H9 (cell line): ENCODE measurements at regions not wholly inside any gene's neighbourhood (a gene's known extent, or its start where the extent isn't known, plus 50 kb on each side); places are given as distances from the start of the nearest gene placed in this dataset.

Experiments
- DNase-seq: peaks from one replicate; pipeline ENCODE4 v3.0.0-alpha.2; 2017
- H2AFZ ChIP-seq: one replicate; pipeline ENCODE4 v1.6.1; 2013; ENCODE audit warnings: mild to moderate bottlenecking, low read length, control low read depth, moderate library complexity
- H2AK5ac ChIP-seq: 2 replicates; pipeline ENCODE4 v1.6.1; 2013; ENCODE audit warnings: low read length, control low read depth, mixed read lengths; ENCODE audit not compliant: insufficient read length
- H2BK120ac ChIP-seq: one replicate; pipeline ENCODE4 v1.6.1; 2013; ENCODE audit warnings: low read depth, mild to moderate bottlenecking, low read length, control low read depth, inconsistent platforms; ENCODE audit not compliant: poor library complexity, severe bottlenecking
- H2BK12ac ChIP-seq: 2 replicates; pipeline ENCODE4 v1.6.1; 2013; ENCODE audit warnings: low read length, control low read depth, mixed read lengths, low read depth; ENCODE audit not compliant: insufficient read length
- H2BK15ac ChIP-seq: 2 replicates; pipeline ENCODE4 v1.6.1; 2013; ENCODE audit warnings: low read depth, low read length, control low read depth
- H2BK20ac ChIP-seq: one replicate; pipeline ENCODE4 v1.6.1; 2013; ENCODE audit warnings: low read depth, mild to moderate bottlenecking, low read length, control low read depth, inconsistent platforms; ENCODE audit not compliant: poor library complexity, severe bottlenecking
- H2BK5ac ChIP-seq: 2 replicates; pipeline ENCODE4 v1.6.1; 2013; ENCODE audit warnings: low read length, control low read depth, mixed read lengths; ENCODE audit not compliant: insufficient read length
- H3K14ac ChIP-seq: 2 replicates; pipeline ENCODE4 v1.6.1; 2013; ENCODE audit warnings: low read length, control low read depth; ENCODE audit not compliant: insufficient read depth
- H3K18ac ChIP-seq: 2 replicates; pipeline ENCODE4 v1.6.1; 2013; ENCODE audit warnings: low read depth, mild to moderate bottlenecking, mixed read lengths, low read length, control low read depth; ENCODE audit not compliant: insufficient read length
- H3K23ac ChIP-seq: 2 replicates; pipeline ENCODE4 v1.6.1; 2013; ENCODE audit warnings: low read length, control low read depth, mixed read lengths, low read depth; ENCODE audit not compliant: insufficient read length
- H3K23me2 ChIP-seq: 2 replicates; pipeline ENCODE4 v1.6.1; 2013; ENCODE audit warnings: low read depth, mild to moderate bottlenecking, mixed read lengths, low read length, control low read depth; ENCODE audit not compliant: insufficient read length, poor library complexity, severe bottlenecking
- H3K27ac ChIP-seq: 2 replicates; pipeline ENCODE4 v1.5.1; 2013; ENCODE audit warnings: low read length, control low read depth, mixed read lengths, low read depth; ENCODE audit not compliant: insufficient read length
- H3K27me3 ChIP-seq: 2 replicates; pipeline ENCODE4 v1.6.1; 2013; ENCODE audit warnings: low read length, control low read depth, inconsistent platforms; ENCODE audit not compliant: insufficient read depth
- H3K4ac ChIP-seq: 2 replicates; pipeline ENCODE4 v1.6.1; 2013; ENCODE audit warnings: low read depth, mild to moderate bottlenecking, control low read depth, inconsistent platforms, low read length, moderate library complexity
- H3K4me1 ChIP-seq: 2 replicates; pipeline ENCODE4 v1.6.1; 2013; ENCODE audit warnings: low read length, control low read depth, inconsistent platforms; ENCODE audit not compliant: insufficient read depth
- H3K4me2 ChIP-seq: 2 replicates; pipeline ENCODE4 v1.6.1; 2013; ENCODE audit warnings: low read length, control low read depth, mixed read lengths; ENCODE audit not compliant: insufficient read length, insufficient read depth
- H3K56ac ChIP-seq: 2 replicates; pipeline ENCODE4 v1.6.1; 2013; ENCODE audit warnings: low read depth, mild to moderate bottlenecking, mixed read lengths, low read length, control low read depth; ENCODE audit not compliant: insufficient read length
- H3K79me1 ChIP-seq: 2 replicates; pipeline ENCODE4 v1.6.1; 2013; ENCODE audit warnings: low read depth, mild to moderate bottlenecking, moderate library complexity, low read length, control low read depth, inconsistent platforms; ENCODE audit not compliant: insufficient read depth, poor library complexity, severe bottlenecking
- H3K79me2 ChIP-seq: 2 replicates; pipeline ENCODE4 v1.6.1; 2013; ENCODE audit warnings: low read length, control low read depth, inconsistent platforms; ENCODE audit not compliant: insufficient read depth
- H3K9ac ChIP-seq: 2 replicates; pipeline ENCODE4 v1.6.1; 2013; ENCODE audit warnings: low read length, control low read depth, mixed read lengths; ENCODE audit not compliant: insufficient read length; ENCODE audit errors: extremely low read depth
- H3K9me3 ChIP-seq: one replicate; pipeline ENCODE4 v1.6.1; 2013; ENCODE audit warnings: low read depth, low read length, inconsistent platforms; ENCODE audit not compliant: control insufficient read depth
- H3T11ph ChIP-seq: one replicate; pipeline ENCODE4 v1.6.1; 2013; ENCODE audit warnings: mild to moderate bottlenecking, low read length, control low read depth, inconsistent platforms
- H4K20me1 ChIP-seq: one replicate; pipeline ENCODE4 v1.6.1; 2013; ENCODE audit not compliant: control insufficient read depth, insufficient read length, insufficient read depth
- H4K5ac ChIP-seq: 2 replicates; pipeline ENCODE4 v1.6.1; 2013; ENCODE audit warnings: low read depth, mild to moderate bottlenecking, mixed read lengths, low read length, control low read depth; ENCODE audit not compliant: insufficient read length
- H4K8ac ChIP-seq: replicated peaks from 2 replicates; pipeline ENCODE4 v1.6.1; 2013; ENCODE audit warnings: low read length, control low read depth, mixed read lengths, low read depth; ENCODE audit not compliant: insufficient read length
- H4K91ac ChIP-seq: 2 replicates; pipeline ENCODE4 v1.6.1; 2013; ENCODE audit warnings: low read depth, mild to moderate bottlenecking, moderate library complexity, mixed read lengths, low read length, control low read depth; ENCODE audit not compliant: insufficient read length
- H3K27ac Mint-ChIP-seq, 3 experiments: 2 replicates in 2 of 3; 3 replicates in 1 of 3; pipeline ENCODE4 v1.8.0; 2020 to 2021; ENCODE audit warnings: mixed read lengths in 3 of 3, mild to moderate bottlenecking in 1 of 3, moderate library complexity in 1 of 3
- H3K27me3 Mint-ChIP-seq: 2 replicates; pipeline ENCODE4 v1.8.0; 2021; ENCODE audit warnings: low read depth, mild to moderate bottlenecking, moderate library complexity, mixed read lengths
- H3K36me3 Mint-ChIP-seq, 3 experiments: 2 replicates in 2 of 3; 3 replicates in 1 of 3; pipeline ENCODE4 v1.8.0; 2020 to 2021; ENCODE audit warnings: low read depth in 3 of 3, mixed read lengths in 3 of 3; ENCODE audit not compliant: insufficient read depth in 1 of 3
- H3K4me1 Mint-ChIP-seq, 2 experiments: 2 replicates each; pipeline ENCODE4 v1.8.0; 2020; ENCODE audit warnings: mixed read lengths in 2 of 2
- H3K4me3 Mint-ChIP-seq, 2 experiments: 2 replicates in 1 of 2; 3 replicates in 1 of 2; pipeline ENCODE4 v1.8.0; 2020 to 2021; ENCODE audit warnings: mild to moderate bottlenecking in 2 of 2, mixed read lengths in 2 of 2, moderate library complexity in 1 of 2
- H3K9me3 Mint-ChIP-seq, 2 experiments: 2 replicates in 1 of 2; 3 replicates in 1 of 2; pipeline ENCODE4 v1.8.0; 2020; ENCODE audit warnings: mild to moderate bottlenecking in 2 of 2, mixed read lengths in 2 of 2, moderate library complexity in 1 of 2
- CTCF ChIP-seq: fragments of 200-600 bp; sonication (generic); conservative IDR thresholded peaks from 3 replicates; pipeline ENCODE4 v1.8.0; 2021; ENCODE audit warnings: antibody characterized with exemption, mild to moderate bottlenecking
- WGBS: extraction: QIAGEN DNeasy Blood & Tissue Kit; methylation state at CpG from one replicate; pipeline ENCODE4 v1.1.7; 2013; ENCODE audit warnings: missing lambda C conversion rate, low lambda C conversion rate, mixed read lengths; ENCODE audit not compliant: insufficient read length; ENCODE audit errors: extremely low coverage; 5-methylcytosine and 5-hydroxymethylcytosine counted together

GRCh38 chr5:68433526-68433922 lies 218.0 kb downstream of the PIK3R1 start:
- H3K23me2 ChIP-seq: no peaks in the 10 kb centered on the region
- H2BK20ac ChIP-seq: no peak overlapping the region
- no peak overlapping the region for H3K4me3 Mint-ChIP-seq
- H2BK15ac ChIP-seq: no peak overlapping the region
- no peak overlapping the region for H4K91ac ChIP-seq
- no peak overlapping the region for H3K14ac ChIP-seq
- no peak overlapping the region for H3K9ac ChIP-seq
- TF ChIP-seq CTCF: no peak
- no peak overlapping the region for H3K27ac Mint-ChIP-seq
- no peak overlapping the region for H3T11ph ChIP-seq
- no peak overlapping the region for H4K5ac ChIP-seq
- no peak overlapping the region for H3K4ac ChIP-seq
- no peak overlapping the region for H3K27ac ChIP-seq
- no peak overlapping the region for H4K8ac ChIP-seq
- no peak overlapping the region for H3K4me2 ChIP-seq
- H3K9me3 Mint-ChIP-seq: no peaks in the 10 kb centered on the region
- H3K4me1 Mint-ChIP-seq: peaks cover 2 to 11% of the 10 kb centered on the region in 2 experiments; a peak in 1 of 4 replicates
- no peak overlapping the region for H2BK5ac ChIP-seq
- no peaks in the 10 kb centered on the region for H3K79me1 ChIP-seq
- H2BK12ac ChIP-seq: no peak overlapping the region
- no peak overlapping the region for H2AK5ac ChIP-seq
- no peak overlapping the region for H3K18ac ChIP-seq
- no peaks in the 10 kb centered on the region for H4K20me1 ChIP-seq
- H2AFZ ChIP-seq: no peak overlapping the region
- no peaks in the 10 kb centered on the region for H3K4me1 ChIP-seq
- no peaks in the 10 kb centered on the region for H3K9me3 ChIP-seq
- no peaks in the 10 kb centered on the region for H3K36me3 Mint-ChIP-seq
- no peaks in the 10 kb centered on the region for H3K79me2 ChIP-seq
- H3K27me3 ChIP-seq: no peaks in the 10 kb centered on the region
- H2BK120ac ChIP-seq: no peak overlapping the region
- WGBS: no CpG with 5 or more reads among the region's 3 CpGs
- no peak overlapping the region for H3K23ac ChIP-seq
- H3K56ac ChIP-seq: no peak overlapping the region
- no peak for DNase-seq
- H3K27me3 Mint-ChIP-seq: peaks cover 11% of the 10 kb centered on the region
